SKM-1 (cell line): ENCODE measurements at regions not wholly inside any gene's neighbourhood (a gene's known extent, or its start where the extent isn't known, plus 50 kb on each side); places are given as distances from the start of the nearest gene placed in this dataset.
"Not testable (repeated sequence)": the region's sequence is repeated elsewhere in the genome, so short reads cannot be mapped to it uniquely, and the experiment has no call there.

ENCODE experiments used
- DNase-seq: peaks from one replicate; lab custom pipeline; 2025; ENCODE audit not compliant: unreplicated experiment; lab: John Stamatoyannopoulos, UW

DNA sequence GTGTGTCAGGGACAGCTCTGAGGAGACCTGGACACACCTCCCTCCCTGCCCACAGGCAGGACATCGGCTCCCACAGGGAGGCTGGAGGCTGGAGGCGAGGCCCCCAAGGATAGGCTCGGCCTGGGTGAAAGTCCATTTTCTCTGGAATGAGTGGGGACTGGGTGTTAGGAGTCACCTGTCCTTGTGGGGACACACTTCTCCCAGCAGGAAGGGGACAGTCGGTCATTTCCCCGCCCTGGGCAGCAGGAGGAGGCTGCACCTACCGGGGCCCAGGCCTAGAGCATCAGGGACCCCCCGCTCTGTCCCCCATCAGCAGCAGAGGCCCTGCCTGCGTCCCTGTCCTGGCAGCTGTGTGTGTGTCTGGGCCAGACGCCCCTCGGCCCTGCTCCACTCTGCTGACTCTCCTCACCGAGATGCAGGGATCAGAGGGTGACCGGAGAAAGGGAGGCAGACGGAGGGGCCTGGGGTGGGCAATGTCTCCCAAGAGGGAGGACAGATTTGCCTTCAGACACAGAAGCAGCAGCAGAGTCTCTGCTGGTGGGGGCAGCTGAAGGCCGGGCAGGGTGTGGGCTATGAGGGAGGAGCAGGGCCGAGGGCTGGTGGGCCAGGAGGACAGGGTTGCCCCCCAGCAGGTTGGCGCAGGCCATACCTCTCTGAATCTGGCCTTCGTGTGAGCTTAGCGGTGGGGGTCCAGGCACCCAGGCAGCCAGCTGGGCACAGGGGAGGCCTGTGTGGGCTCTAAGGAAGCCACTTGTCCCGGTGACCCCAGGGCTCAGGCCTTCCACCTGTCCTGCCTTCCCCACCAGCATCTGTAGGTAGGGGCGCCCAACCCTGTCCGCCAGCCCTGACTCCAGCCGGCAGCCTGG, 125.7 kb upstream of the NKX1-1 start:
- no peak for DNase-seq

DNA sequence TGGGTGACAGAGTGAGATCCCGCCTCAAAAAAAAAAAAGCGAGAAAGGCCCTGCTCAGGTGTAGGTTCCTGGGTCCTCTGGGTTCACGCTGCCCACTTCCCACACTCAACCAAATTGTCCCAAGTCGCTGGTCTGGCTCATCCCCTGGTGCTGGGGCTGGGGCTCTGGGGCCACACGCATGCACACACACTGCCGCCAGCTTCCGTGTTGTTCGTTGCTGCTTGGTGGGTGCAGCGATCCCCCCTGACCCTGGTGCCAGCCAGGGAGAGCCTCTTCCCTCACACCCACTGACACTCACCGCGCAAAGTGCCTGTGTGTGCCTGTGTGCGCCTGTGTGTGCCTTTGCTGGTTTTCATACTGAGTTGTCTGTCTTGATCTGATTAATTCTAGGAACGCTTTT, 124.1 kb upstream of the NKX1-1 start:
- DNase-seq, result no peak

DNA sequence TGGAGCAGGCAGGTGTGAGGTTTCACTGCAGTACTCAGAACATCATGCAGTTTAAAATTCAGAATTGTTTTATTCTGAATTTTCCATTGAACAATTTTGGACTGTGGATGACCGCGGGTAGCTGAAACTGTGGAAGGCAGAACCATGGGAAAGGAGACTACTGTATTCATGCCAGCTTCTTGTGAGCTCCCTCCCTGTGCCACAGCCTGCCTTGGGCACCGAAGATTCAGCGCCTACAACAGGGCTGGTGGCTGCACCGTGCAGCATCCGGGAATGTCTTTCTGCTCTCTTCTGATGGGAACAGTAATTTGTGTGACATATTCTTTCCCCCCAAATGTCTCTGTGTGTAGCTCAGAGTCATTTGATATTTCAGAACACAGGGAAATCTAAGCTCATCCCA, 118.5 kb upstream of the NKX1-1 start:
- DNase-seq, result no peak

DNA sequence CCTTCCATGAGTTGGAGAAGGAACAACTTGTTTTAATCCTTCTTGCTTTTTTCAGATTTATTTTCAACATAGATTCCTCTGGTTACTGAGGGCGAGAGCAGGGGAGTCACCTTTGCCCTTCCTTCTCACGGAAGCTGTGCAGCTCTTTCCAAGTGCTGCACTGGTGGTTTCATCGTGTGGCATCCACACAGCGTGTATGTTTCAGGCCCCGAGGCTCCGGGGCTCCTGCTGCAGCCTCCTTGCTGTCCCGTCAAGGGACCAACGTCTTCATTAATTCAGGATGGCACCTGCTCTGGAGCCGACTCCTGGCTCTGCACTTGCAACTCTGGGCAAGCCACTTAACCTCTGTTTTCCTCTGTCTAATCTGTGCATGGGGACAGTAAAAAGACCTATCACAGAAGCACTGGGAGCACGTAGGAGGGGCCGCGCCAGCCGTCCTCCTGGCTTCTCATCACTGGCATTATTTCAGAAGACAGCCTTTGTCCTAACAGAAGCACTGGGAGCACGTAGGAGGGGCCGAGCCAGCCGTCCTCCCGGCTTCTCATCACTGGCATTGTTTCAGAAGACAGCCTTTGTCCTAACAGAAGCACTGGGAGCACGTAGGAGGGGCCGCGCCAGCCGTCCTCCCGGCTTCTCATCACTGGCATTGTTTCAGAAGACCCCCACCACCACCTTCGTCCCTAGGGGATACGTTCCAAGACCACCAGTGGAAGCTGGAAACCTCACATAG, 117.8 kb upstream of the NKX1-1 start:
- no peak for DNase-seq

DNA sequence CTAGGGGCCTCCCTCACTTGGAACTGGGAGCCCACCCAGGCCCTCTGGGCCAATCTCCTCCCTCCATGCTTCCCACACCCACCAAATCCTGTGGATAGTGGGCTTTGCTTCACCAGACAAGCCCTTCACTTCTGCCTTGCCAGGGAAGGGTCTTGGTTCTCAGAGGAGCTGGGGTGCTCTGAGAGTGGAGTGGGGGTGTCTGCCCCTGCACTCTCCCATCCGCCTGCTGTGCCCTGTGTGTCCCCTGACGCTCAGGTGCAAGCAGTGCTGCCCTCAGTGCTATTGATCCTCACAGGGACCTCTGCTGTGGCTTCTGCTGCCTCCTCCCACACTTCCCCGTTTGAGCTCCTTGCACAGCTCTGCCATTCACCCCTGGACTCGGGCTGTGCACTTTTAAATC, 117.3 kb upstream of the NKX1-1 start:
- DNase-seq, result no peak

DNA sequence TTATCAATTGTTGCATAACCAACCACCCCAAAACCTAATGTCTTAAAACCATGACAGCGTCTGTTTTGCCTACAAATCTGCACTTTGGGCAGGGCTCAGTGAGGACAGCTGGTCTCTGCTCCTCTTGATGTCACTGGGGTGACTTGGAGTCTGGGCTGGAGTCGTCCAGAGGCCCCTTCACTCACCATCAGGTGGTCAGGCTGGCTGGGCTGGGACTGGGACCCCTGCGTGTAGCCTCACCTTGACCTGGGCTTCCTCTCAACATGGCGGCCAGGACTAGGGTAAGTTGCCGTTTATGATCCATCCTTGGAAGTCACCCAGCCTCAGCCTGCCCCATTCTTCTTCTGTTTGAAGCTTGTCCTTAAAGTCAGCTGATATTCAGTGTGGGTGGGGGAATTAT, 116.8 kb upstream of the NKX1-1 start:
- no peak for DNase-seq

DNA sequence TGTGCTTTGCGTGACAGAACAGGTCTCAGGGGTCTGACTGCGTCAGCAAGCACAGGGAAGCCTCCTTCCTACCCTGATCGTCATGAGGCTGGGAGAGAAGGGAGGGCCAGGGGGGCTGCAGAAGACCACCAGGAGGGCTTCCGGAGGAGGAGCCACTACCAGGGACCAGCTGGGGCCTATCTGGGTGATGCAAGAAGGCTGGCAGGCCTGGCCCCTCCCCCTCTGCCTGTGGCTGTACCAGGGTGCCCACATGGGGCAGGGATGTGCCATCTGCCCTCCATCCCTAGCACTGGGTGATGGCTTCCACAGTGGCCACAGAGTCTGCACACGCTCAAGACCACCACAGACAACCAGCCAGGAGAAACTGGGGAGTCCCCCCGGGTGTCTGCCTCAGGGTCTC, 116.4 kb upstream of the NKX1-1 start:
- no peak for DNase-seq

DNA sequence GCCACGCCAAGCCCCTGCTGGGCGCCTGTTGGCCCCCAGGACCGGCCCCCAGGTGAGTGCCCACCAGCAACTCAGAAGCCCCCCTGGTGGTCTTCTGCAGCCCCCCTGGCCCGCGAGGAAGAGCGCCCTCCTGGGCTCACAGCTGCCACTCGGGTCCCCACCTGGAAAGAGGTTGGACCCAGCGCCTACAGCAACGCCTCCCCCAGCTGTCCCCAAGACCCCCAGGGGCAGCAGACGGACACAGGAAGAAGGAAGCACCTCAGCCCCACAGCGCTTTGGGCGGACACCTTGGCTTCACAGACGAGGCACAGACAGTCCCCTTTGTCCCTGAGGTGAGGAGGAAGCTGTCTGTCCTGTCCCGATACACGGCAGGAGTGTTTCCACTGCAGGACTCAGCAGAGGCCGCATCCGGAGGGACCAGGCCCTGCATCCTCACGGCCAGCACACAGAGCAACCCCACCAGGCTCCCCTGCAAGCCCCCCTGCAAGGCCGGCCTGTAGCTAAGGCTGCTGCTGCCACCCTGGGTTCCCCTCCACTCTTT, 115.6 kb upstream of the NKX1-1 start:
- DNase-seq, result no peak

DNA sequence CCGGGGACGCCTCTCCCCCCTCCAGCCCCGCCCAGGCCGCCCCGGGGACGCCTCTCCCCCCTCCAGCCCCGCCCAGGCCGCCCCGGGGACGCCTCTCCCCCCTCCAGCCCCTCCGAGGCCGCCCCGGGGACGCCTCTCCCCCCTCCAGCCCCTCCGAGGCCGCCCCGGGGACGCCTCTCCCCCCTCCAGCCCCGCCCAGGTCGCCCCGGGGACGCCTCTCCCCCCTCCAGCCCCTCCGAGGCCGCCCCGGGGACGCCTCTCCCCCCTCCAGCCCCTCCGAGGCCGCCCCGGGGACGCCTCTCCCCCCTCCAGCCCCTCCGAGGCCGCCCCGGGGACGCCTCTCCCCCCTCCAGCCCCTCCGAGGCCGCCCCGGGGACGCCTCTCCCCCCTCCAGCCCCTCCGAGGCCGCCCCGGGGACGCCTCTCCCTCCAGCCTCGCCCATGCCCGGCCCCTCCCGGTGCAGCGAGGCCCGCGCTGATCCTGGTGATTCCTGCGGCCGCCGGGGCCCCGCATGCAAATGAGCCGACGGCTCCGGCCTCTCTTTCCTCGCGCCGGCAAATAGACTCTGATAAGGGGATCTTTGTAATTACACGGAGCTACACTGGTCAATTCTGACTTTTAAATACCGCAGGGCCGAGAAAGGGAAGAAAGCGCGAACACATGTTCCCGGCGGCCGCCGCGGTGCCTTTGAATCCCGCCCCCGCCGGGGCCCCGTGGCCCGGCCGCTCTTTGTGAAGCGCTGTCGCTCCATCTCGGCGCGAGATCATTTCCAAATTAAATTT, 114.7 kb upstream of the NKX1-1 start:
- not testable (repeated sequence) for DNase-seq

DNA sequence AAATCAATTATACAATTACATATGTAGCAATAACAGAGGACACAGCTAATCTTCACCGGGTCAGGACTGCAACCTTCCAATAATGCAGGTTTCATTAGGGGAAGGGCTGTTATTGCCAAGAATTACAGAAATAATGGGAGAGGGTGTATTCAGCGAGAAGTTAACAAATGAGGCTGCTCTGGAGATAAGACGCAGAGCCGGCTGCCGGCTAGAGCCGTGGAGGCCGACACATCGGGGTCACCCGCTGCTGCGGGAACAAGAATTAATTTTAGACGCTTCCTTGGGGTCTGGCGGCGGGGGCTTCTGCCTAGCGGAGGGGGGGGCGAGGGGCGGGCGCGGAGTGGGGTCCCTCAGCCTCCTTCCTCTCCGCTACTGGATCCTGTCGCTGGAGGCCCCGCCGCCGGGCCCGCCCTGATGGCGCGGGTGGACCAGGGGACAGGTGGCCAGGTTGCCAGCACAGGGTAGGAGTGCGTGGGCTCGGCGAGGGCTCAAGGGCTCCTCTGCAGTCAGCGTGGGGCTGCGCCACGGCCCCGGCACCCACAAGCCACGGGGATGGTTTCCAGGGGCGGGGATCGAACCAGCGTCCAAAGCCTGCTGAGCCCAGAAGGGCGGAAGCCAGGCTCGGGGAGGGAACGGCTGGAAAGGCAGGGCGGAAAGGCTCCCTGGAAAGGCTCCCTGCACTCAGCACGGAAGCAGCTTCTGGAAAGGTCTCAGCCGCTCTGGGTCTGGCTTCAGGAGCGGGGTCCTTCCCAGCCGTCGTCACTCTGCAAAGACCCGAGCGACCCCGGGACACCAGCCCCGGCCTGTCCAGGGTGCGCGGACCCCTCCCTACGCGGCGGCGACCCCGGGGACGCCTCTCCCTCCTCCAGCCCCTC, 113.8 kb upstream of the NKX1-1 start:
- DNase-seq, result no peak

DNA sequence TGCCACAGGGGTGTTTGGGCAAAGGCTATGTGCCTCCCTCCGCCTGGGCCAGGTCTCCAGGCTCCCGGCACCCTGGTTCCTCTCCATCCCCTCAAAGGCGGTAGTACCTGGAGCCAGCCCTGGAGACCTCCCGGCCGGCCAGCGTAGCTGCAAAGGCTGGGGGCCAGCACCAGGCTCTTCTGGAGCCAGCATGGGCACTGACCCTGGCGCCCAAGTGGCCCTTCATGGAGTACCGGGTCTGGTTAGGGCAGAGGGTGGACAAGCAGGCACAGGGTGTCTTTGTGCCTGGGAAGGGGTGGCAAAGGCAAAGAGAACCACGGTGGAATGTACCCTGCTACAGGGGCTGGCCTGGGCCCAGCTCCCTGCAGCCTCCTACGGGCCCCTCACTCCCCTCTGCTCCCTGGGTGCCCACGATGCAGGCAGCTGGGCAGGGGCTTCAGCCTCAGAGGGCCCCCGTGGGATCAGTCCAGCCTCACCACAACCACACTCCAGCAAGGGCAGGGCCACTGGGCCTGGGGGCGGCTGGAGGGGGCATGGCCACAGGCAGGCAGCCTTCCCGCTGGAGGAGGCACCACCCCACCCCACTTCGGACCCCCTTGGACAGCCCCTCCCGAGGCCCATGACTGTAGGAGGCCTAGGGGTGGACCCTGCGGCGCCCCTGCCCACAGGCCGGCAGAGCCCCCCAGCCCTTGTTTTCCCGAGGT, 112.9 kb upstream of the NKX1-1 start:
- no peak for DNase-seq

DNA sequence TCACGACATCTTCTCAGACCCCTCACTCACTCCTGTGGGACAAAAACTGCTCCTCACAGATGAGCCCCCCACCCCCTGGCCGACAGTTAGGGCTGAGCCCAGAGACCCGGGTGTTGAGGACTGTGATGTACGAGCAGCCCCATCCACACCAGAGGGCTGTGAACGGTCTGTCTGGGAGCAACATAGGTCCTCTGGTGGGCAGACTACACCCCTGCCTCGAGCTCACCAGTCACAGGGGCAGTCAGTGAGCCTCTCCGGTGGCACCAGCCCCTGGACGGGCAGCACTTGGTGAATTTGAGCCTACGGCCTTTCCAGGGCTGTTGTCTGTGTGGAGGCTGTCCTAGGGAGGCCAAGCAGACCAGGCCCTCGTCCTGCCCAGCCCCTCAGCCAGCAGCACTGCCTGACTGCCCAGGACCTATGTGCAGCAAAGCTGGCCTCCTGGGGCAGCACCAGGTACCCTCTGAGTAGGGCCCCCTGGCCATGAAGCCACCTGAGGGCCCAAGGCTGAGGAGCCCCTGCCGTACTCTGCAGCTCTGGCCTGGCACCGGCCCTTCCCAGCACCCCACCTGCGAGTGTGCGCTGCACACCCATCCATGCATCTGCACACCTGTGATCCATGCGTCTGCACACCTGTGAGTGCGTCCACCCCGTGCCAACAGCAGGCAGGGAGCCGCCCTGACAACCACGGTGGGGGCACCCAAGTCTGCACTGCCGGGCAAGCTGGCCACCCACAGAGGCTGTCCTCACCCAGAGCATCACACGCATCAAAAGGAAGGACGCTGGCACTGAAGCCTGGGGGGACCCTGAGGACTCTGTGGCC, 111.6 kb upstream of the NKX1-1 start:
- no peak for DNase-seq

DNA sequence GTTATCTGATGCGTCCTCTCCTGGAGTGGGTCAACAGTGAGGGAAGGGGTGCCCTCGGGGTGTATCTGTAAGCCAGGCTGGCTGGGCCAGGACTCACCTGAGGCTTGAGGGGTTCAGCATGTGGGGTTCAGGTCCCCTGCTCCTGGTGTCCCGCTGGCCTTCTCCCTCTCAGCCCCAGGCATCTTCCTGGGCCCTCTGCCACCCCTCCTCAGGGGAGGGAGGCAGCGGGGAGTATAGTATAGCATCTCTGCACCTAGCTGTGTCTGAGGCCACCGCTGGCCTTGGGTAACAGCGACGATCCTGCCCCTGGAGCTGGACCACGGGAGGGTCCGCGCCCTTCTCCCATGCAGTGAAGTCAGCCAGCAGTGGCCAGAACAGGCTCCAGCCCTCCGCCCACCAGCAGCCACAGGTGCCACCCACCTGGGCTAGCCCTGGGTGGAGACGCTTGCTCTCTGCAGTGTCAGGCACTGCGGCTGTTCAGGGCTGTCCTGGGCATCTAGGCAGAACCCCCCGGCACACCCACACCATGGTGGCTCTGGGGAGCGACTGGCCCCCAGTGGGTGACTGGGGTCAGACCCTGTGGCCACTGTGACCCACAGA, 110.7 kb upstream of the NKX1-1 start:
- no peak for DNase-seq

DNA sequence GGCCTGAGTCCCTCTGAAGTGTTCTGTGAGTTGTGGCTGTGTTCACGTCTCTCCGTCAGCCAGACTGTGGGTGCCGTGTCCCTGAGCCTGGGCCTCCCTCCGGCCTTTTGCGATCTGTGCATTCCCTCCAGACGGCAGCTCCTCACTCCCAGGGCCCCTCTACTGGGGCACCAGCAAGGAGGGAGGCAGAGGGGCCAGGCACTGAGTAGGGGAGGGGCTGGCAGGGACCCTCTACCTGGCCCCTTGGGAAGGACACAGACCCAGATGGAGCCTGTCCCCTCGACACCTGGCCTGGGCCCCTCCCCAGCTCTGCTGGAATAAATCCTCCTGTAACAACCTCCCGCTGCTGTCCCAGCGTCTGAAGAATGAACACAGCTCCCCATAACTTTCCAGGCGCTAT, 110.0 kb upstream of the NKX1-1 start:
- DNase-seq, result no peak

DNA sequence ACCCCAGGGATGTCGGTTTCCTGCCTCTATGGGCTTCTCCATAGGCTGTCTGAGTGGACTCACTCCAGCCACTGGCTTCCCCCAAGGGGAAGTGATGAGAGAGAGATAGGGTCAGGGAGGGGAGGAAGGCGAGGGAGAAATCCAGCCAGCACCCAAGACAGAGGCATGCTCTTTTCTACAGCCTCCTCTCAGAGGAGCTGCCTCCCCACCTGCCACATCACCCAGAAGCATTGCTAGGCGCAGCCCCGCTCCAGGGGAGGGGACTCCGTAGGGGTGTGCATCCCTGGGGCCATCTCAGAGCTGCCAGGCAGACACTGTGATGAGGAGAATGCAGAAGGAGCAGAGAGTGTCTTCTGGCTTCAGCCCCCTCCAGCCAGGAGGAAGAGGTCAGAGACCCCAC, 109.5 kb upstream of the NKX1-1 start:
- no peak for DNase-seq

DNA sequence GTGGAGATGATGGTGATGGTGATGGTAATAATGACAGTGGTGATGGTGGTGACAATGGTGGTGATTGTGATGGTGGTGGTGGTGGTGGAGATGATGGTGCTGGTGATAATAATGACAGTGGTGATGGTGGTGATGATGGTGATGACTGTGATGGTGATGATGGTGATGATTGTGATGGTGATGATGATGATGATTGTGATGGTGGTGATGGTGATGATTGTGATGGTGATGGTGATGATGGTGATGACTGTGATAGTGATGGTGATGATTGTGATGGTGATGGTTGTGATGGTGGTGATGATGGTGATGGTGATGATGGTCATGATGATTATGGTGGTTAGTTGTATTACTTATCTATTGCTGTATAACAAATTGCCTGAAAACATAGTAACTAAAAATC, 108.9 kb upstream of the NKX1-1 start:
- DNase-seq, result no peak

DNA sequence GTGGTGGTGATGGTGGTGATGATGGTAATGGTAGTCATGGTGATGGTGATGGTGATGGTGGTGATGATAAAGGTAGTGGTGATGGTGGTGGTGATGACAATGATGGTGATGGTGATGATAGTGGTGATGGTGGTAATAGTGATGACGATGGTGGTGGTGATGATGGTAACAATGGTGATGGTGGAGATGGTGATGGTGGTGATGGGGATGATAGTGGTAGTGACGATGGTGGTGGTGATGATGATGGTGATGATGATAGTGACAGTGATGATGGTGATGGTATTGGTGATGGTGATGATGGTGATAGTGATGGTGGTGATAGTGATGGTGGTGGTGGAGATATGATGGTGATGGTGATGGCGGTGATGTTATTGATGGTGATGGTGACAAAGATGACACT, 108.4 kb upstream of the NKX1-1 start:
- DNase-seq, result no peak

DNA sequence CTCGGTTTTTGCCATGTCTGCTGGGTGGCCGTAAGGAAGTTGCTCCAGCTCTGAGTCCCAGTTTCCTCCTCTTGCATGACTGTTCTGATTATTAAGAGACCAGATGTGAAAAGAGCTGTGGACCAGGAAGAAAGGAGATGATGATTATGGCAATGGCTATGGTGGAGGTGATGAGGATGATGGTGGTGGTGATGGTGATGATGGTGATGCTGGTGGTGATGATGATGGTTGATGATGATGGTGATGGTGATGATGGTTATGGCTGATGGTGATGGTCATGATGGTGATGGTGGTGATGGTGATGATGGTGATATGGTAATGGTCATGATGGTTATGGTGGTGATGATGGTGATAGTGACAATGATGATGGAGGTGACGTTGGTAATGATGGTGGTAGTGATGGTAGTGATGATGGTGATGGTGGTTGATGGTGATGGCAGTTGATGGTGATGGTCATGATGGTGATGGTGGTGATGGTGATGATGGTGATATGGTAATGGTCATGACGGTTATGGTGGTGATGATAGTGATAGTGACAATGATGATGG, 107.8 kb upstream of the NKX1-1 start:
- DNase-seq, result no peak
